ENCODE measurements at regions not wholly inside any gene's neighbourhood (a gene's known extent, or its start where the extent isn't known, plus 50 kb on each side); places are given as distances from the start of the nearest gene placed in this dataset.
"Not testable (repeated sequence)": the region's sequence is repeated elsewhere in the genome, so short reads cannot be mapped to it uniquely, and the experiment has no call there.

DNA sequence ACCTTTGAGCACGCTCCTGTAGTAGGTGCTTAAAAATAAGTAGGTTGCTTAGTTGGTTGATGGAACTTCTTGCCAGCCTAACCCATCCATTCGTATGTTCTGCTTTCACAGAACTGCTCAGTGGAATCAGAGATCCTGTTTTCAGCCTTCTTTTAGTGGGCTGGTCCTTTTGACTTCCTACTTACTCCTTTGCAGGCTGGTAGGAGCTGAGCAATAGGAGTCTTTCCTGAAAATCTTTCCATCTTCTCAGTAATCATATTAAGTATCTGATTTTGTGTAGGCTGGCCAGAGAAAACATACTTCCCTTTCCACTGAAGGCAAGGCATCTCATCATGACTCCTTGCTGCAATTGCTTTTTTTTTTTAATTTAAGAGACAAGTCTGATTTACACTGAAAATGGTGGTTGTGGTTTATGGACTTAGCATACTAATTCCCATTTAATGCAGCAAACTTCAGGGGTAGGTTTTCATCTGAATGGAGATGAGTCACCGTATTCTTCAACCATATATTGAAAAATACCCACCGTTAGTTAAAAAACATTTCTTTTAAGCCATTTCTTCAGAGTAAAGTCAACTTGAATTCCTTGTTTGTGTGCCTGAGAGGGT is 208.0 kb downstream of the ZNF365 start:
- in situ Hi-C loops (cut with HindIII; ENCODE audit: low sequenced_read_pairs) = no loop called here
- no peak for DNase-seq (ENCODE audit: low spot score)

DNA sequence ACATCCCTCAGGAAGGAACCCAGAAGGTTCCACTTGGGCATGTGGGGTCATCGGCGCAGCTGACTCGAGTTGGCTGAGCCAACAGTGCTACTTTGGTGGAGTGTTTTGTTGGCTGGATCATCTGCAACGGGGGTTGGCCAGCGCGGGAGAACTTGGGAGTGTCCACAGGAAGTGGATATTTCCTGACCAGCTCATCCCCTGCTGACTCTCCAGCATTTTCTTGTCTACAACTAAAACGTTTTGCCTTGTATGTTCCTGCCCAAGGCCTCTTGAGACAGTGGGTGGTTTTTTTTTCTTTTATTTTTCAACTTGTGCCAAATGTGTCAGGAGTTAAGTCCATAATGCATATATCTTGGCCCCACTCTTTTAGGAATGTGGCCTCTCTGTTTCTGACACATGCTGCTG is 208.6 kb downstream of the ZNF365 start:
- in situ Hi-C loops (cut with HindIII; ENCODE audit: low sequenced_read_pairs) = no loop called here
- DNase-seq (ENCODE audit: low spot score) = no peak

- no peak for DNase-seq (ENCODE audit: low spot score)
- in situ Hi-C loops (cut with HindIII; ENCODE audit: low sequenced_read_pairs) = no loop called here
Measured at GRCh38 chr10:62583876-62584615, 209.9 kb downstream of the ZNF365 start.

DNA sequence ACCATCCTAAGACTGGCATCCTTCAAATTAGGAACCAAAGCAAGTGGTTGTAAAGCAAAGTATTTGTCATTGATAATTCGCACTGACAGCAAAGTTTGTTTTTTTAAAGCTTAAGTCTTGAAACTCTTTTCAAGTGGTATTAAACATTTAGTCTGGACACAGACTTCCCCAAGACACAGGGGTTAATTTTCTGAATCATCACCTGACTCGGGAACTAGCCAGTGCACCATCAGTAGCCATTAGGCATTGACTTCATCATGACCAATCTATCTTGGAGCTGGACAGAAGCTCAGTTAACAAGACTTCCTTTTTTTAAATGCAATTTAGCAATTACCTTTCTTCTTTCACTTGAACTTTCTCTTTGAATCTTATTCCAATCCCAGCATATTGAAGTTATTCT is 210.6 kb downstream of the ZNF365 start:
- DNase-seq (ENCODE audit: low spot score) = no peak
- in situ Hi-C loops (cut with HindIII; ENCODE audit: low sequenced_read_pairs) = no loop called here

- DNase-seq (ENCODE audit: low spot score) = no peak
- in situ Hi-C loops (cut with HindIII; ENCODE audit: low sequenced_read_pairs) = no loop called here
Measured at GRCh38 chr10:62585211-62585775, 211.1 kb downstream of the ZNF365 start.

DNA sequence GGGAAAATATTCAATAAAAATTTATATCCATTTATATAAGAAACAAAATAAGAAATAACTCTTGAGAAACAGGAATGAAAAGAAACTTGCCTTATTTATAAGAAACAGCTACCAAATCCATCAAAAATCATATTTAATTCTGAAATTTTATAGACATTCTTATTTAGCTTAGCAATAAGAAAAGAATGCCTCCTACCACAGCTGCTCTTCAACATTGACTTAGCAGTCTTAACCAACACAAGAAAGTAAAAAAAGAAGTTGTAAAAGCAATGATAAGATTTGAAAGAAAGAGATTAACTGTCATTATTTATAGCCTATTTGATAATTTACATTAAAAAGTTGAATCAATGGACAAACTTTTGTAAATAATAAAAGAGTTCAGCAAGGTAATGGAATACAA is 212.8 kb downstream of the ZNF365 start:
- in situ Hi-C loops (cut with HindIII; ENCODE audit: low sequenced_read_pairs) = no loop called here

DNA sequence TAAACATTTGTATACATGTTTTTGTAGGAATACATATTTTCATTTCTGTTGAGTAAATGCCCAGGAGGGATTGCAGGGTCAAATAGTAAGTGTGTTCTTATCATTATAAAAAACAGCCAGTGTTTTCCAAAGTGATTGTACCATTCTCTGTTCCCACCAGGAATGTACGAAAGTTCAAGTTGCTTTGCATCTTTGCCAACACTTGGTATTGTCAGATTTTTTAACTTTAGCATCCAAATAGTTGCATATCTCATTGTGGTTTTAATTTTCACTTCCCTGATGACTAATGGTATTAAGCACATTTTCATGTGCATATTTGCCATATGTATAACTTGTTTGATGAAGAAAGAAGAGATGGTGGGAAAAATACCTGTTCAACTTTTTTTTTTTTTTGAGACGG is 213.9 kb downstream of the ZNF365 start:
- in situ Hi-C loops (cut with HindIII; ENCODE audit: low sequenced_read_pairs) = no loop called here
- DNase-seq (ENCODE audit: low spot score) = no peak

More for the DNA sequence above, 212.8 kb downstream of the ZNF365 start:
- no peak for DNase-seq (ENCODE audit: low spot score)

DNA sequence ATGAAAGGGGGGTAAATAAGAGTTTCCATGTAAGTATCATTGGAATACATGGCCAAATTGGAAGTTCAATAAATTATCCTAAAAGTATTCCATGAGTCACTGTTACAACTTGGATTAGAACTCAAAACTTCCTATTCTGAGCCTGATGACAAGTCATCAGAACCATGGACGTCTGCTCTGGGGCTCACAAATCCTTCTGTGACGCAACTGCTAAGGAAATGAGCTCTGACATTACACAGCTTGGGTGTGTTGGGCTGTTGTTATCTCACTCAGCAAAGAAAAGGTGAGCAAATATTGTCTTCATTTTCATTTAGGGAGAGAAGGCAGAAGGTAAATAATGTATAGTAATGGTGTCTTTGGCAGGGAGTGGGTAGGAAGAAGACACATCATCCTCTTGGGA is 214.8 kb upstream of the ADO start:
- no peak for DNase-seq (ENCODE audit: low spot score)
- in situ Hi-C loops (cut with HindIII; ENCODE audit: low sequenced_read_pairs) = no loop called here

GRCh38 chr10:62590306-62590705 is 214.2 kb upstream of the ADO start:
- in situ Hi-C loops (cut with HindIII; ENCODE audit: low sequenced_read_pairs) = no loop called here
- no peak for DNase-seq (ENCODE audit: low spot score)

DNA sequence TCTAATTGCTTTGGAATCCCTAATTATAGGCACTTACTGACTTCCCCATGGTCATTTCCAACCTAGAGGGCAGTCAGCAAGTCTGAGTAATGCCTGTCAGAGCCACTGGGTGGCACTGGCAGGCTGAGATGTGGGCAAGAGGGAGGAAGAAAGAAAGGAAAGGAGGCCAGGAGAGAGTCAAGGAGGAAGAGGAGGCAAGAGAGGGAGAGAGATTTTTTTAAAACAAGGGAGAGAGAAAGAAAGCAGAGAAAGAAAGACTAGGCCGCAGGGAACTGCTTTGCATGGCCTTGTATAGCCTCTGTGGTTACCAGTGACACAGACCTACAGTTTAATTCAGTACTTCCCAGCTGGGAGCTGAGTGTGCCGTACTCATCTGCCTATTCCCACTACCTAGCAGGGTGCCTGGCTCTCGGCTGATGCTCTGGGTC is 210.4 kb upstream of the ADO start:
- peak; percentile 58 for DNase-seq (ENCODE audit: low spot score)
- in situ Hi-C loops (cut with HindIII; ENCODE audit: low sequenced_read_pairs) = no loop called here

GRCh38 chr10:62597226-62597625 is 207.3 kb upstream of the ADO start:
- no peak for DNase-seq (ENCODE audit: low spot score)
- in situ Hi-C loops (cut with HindIII; ENCODE audit: low sequenced_read_pairs) = no loop called here

- in situ Hi-C loops (cut with HindIII; ENCODE audit: low sequenced_read_pairs) = no loop called here
- no peak for DNase-seq (ENCODE audit: low spot score)
Measured at GRCh38 chr10:62599161-62599560, 205.4 kb upstream of the ADO start.

DNA sequence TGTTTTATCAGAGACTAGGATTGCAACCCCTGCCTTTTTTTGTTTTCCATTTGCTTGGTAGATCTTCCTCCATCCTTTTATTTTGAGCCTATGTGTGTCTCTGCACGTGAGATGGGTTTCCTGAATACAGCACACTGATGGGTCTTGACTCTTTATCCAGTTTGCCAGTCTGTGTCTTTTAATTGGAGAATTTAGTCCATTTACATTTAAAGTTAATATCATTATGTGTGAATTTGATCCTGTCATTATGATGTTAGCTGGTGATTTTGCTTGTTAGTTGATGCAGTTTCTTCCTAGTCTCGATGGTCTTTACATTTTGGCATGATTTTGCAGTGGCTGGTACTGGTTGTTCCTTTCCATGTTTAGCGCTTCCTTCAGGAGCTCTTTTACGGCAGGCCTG is 198.0 kb upstream of the ADO start:
- DNase-seq (ENCODE audit: low spot score); in situ Hi-C loops (cut with HindIII; ENCODE audit: low sequenced_read_pairs): not testable (repeated sequence)

DNA sequence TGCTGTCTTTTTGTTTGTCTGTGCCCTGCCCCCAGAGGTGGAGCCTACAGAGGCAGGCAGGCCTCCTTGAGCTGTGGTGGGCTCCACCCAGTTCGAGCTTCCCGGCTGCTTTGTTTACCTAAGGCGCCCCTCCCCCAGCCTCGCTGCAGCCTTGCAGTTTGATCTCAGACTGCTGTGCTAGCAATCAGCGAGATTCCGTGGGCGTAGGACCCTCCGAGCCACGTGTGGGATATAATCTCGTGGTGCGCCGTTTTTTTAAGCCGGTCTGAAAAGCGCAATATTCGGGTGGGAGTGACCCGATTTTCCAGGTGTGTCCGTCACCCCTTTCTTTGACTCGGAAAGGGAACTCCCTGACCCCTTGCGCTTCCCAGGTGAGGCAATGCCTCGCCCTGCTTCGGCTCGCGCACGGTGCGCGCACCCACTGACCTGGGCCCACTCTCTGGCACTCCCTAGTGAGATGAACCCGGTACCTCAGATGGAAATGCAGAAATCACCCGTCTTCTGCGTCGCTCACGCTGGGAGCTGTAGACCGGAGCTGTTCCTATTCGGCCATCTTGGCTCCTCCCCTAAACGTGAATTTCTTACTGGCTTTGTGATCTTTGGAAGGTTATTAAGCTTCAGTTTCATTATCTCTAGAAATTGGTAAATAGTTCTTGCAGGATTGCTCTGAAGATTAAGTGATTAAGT is 196.2 kb upstream of the ADO start:
- DNase-seq (ENCODE audit: low spot score); in situ Hi-C loops (cut with HindIII; ENCODE audit: low sequenced_read_pairs): not testable (repeated sequence)

DNA sequence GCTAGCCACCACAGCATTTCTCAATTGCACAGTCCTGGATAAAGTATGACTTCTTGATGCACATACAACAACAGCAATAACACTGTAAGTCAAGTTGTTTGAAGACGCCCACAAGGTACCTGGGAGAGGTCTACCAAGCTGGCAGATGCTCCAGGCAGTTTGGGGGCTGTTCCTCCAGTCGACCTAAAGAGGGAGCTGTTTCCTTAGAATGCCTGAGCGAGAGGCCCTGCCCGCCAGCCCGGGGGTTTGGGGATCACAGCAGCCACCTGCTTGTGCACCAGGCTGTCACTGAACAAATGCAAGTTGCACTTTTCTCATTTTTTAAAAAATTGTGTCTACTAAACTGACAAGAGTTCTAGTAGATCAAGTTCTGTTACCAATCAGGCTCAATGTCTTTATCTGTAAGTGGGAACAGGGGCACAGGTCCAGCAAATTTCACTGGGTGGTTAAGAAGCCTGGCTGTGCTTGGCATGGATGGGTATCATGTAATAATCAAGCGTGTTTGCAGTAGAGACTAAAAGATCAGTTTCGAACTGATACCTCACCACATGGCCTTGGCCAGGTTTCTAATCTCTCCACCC is 193.8 kb upstream of the ADO start:
- in situ Hi-C loops (cut with HindIII; ENCODE audit: low sequenced_read_pairs) = no loop called here
- DNase-seq (ENCODE audit: low spot score) = peak; percentile 19

DNA sequence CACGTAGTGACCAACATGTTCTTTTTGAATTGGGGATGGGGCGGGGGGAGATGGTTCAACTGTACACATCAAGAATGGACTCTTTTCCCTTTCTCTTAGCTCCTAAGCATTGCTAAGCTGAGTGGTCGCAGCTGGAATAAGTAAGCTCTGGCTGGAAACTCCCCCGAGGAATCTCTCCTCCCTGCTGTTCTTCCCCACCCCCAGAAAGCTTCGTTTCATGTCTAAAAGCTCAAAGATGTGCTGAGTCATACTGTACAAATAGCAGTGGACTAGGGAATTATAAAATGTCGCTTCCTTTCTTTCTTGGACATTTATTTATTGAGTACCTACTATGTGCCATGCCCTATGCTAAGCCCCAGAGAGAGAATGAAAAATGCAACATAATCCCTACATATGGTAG is 191.1 kb upstream of the ADO start:
- in situ Hi-C loops (cut with HindIII; ENCODE audit: low sequenced_read_pairs) = no loop called here

GRCh38 chr10:62613859-62614258 is 190.7 kb upstream of the ADO start:
- DNase-seq (ENCODE audit: low spot score) = no peak
- in situ Hi-C loops (cut with HindIII; ENCODE audit: low sequenced_read_pairs) = no loop called here

More for the DNA sequence above, 191.1 kb upstream of the ADO start:
- no peak for DNase-seq (ENCODE audit: low spot score)

GRCh38 chr10:62614389-62615157 is 189.9 kb upstream of the ADO start:
- in situ Hi-C loops (cut with HindIII; ENCODE audit: low sequenced_read_pairs) = no loop called here
- no peak for DNase-seq (ENCODE audit: low spot score)

All from G401 (cell line).